B cell (primary cell): ENCODE measurements at regions not wholly inside any gene's neighbourhood (a gene's known extent, or its start where the extent isn't known, plus 50 kb on each side); places are given as distances from the start of the nearest gene placed in this dataset.
A peak's percentile ranks its signal among the peaks of the same experiment; 100 is the strongest.

ENCODE experiments used
- ATAC-seq: fragments of 200-7000 bp; cut with Tn5 transposase; one replicate; pipeline ENCODE4 v1.10.0; 2021; ENCODE audit warnings: low read depth, mild to moderate bottlenecking, moderate number of reproducible peaks, moderate library complexity
- CTCF ChIA-PET: fragments of 350-600 bp; sonication (Branson Sonifier 250); formaldehyde crosslinking; loops from one replicate; lab custom pipeline; 2021; ENCODE audit warnings: antibody characterized with exemption, inconsistent platforms; lab: Charles Lee
- POLR2A ChIA-PET: fragments of 350-600 bp; sonication (Branson Sonifier 250); formaldehyde crosslinking; loops from one replicate; lab custom pipeline; 2021; ENCODE audit warnings: antibody characterized with exemption; lab: Charles Lee
- DNase-seq: peaks from one replicate; pipeline ENCODE4 v3.0.0; 2013
- H2AFZ ChIP-seq: 2 replicates; pipeline ENCODE4 v1.6.1; 2012; ENCODE audit warnings: mild to moderate bottlenecking, low read depth, low read length; ENCODE audit not compliant: insufficient read depth, poor library complexity, severe bottlenecking
- H3K27ac ChIP-seq, 2 donors: 1 replicate in 1 of 2; 2 replicates in 1 of 2; pipeline ENCODE4 v1.5.1; 2012 to 2013; ENCODE audit warnings: low read length in 2 of 2, mild to moderate bottlenecking in 2 of 2, moderate library complexity in 1 of 2
- H3K27me3 ChIP-seq, 4 experiments: fragments of 200-600 bp in 1 of 4; sonication (generic) in 1 of 4; replicated peaks in 1 of 4; 1 replicate in 2 of 4; 2 replicates in 2 of 4; pipeline versions ENCODE4 v1.6.1 to v1.7.0; 2013 to 2016; ENCODE audit warnings: low read length in 3 of 4, mild to moderate bottlenecking in 2 of 4, mixed read lengths in 1 of 4, moderate library complexity in 1 of 4; ENCODE audit not compliant: insufficient read depth in 4 of 4, control insufficient read depth in 3 of 4; ENCODE audit errors: control extremely low read depth in 1 of 4
- H3K36me3 ChIP-seq, 2 experiments: replicated peaks in 1 of 2; 1 replicate in 1 of 2; 2 replicates in 1 of 2; pipeline versions ENCODE4 v1.6.1 to v1.7.1; 2013; ENCODE audit warnings: low read length in 1 of 2; ENCODE audit not compliant: insufficient read depth in 2 of 2, control insufficient read depth in 1 of 2; ENCODE audit errors: control extremely low read depth in 1 of 2, extremely low read depth in 1 of 2
- H3K4me1 ChIP-seq, 2 donors: fragments of 200-600 bp in 1 of 2; sonication (generic) in 1 of 2; 1 replicate in 1 of 2; 2 replicates in 1 of 2; pipeline versions ENCODE4 v1.5.1 to v1.6.1; 2013 to 2017; ENCODE audit warnings: low read length in 2 of 2; ENCODE audit not compliant: control insufficient read depth in 2 of 2, insufficient read depth in 2 of 2
- H3K4me2 ChIP-seq: replicated peaks from 2 replicates; pipeline ENCODE3; 2012; ENCODE audit warnings: mild to moderate bottlenecking, low read depth, low read length; ENCODE audit not compliant: poor library complexity, severe bottlenecking
- H3K4me3 ChIP-seq, 5 experiments: fragments of 200-600 bp in 1 of 5; sonication (generic) in 1 of 5; 1 replicate in 3 of 5; 2 replicates in 2 of 5; pipeline versions ENCODE4 v1.5.1 to v1.7.0; 2011 to 2016; ENCODE audit warnings: low read length in 4 of 5, mild to moderate bottlenecking in 4 of 5, low read depth in 2 of 5, control low read depth in 1 of 5, moderate library complexity in 1 of 5; ENCODE audit not compliant: insufficient read depth in 1 of 5; ENCODE audit errors: control extremely low read depth in 1 of 5, extremely low read depth in 1 of 5
- H3K79me2 ChIP-seq: fragments of 200-600 bp; sonication (generic); one replicate; pipeline ENCODE4 v1.6.0; 2016; ENCODE audit warnings: low read length; ENCODE audit not compliant: control insufficient read depth, insufficient read depth
- H3K9ac ChIP-seq: fragments of 200-600 bp; sonication (generic); 2 replicates; pipeline ENCODE4 v1.6.1; 2017; ENCODE audit warnings: mild to moderate bottlenecking, low read length, moderate library complexity
- H3K9me3 ChIP-seq, 3 donors: one replicate each; pipeline versions ENCODE4 v1.6.1 to v1.7.1; 2013; ENCODE audit warnings: low read length in 2 of 3; ENCODE audit not compliant: control insufficient read depth in 2 of 3, insufficient read depth in 1 of 3; ENCODE audit errors: control extremely low read depth in 1 of 3
- H4K20me1 ChIP-seq: 2 replicates; pipeline ENCODE4 v1.6.0; 2012; ENCODE audit warnings: mild to moderate bottlenecking, low read length; ENCODE audit not compliant: insufficient read depth, control insufficient read depth, poor library complexity, severe bottlenecking
- H3K27ac Mint-ChIP-seq: one replicate; pipeline ENCODE4 v1.8.0; 2021; ENCODE audit warnings: mixed read lengths
- H3K27me3 Mint-ChIP-seq: one replicate; pipeline ENCODE4 v1.8.0; 2021; ENCODE audit warnings: mixed read lengths
- H3K4me1 Mint-ChIP-seq: one replicate; pipeline ENCODE4 v1.8.0; 2021; ENCODE audit warnings: mixed read lengths
- H3K4me3 Mint-ChIP-seq: one replicate; pipeline ENCODE4 v1.8.0; 2021; ENCODE audit warnings: mixed read lengths
- H3K9me3 Mint-ChIP-seq: one replicate; pipeline ENCODE4 v1.8.0; 2022; ENCODE audit warnings: mixed read lengths; ENCODE audit not compliant: insufficient read depth
- CTCF ChIP-seq: fragments of 200-600 bp; IDR thresholded peaks from one replicate; pipeline ENCODE4 v1.8.0; 2022; ENCODE audit warnings: antibody characterized with exemption, mild to moderate bottlenecking
- EZH2 ChIP-seq: IDR thresholded peaks from 2 replicates; pipeline ENCODE4 v1.6.1; 2012; ENCODE audit warnings: borderline replicate concordance, low read depth, mild to moderate bottlenecking, moderate library complexity, low read length; ENCODE audit not compliant: insufficient read depth, poor library complexity, severe bottlenecking
- WGBS: methylation state at CpG from one replicate; pipeline ENCODE4 v1.1.5; 2013; ENCODE audit warnings: missing lambda C conversion rate; ENCODE audit not compliant: insufficient coverage; 5-methylcytosine and 5-hydroxymethylcytosine counted together
- intact Hi-C: fragments of 100-400 bp; cut with micrococcal nuclease; formaldehyde crosslinking; loops from one replicate; pipeline ENCODE4 v1.10.0; 2022

GRCh38 chr13:27704681-27705080 is 83.0 kb downstream of the POLR1D start:
- H3K27ac ChIP-seq = no peak overlapping the region
- no peaks in the 10 kb centered on the region for H4K20me1 ChIP-seq
- no CpG with 5 or more reads among the region's 2 CpGs for WGBS
- H2AFZ ChIP-seq = no peak overlapping the region
- no peak overlapping the region for H3K4me3 ChIP-seq
- H3K4me1 Mint-ChIP-seq = peaks cover 2% of the 10 kb centered on the region
- H3K27me3 Mint-ChIP-seq = peaks cover 35% of the 10 kb centered on the region
- POLR2A ChIA-PET = no interaction called here
- no peaks in the 10 kb centered on the region for H3K4me1 ChIP-seq
- no peak overlapping the region for H3K27ac Mint-ChIP-seq
- no peaks in the 10 kb centered on the region for H3K36me3 ChIP-seq
- peaks cover 13% of the 10 kb centered on the region for H3K9me3 Mint-ChIP-seq
- no peak overlapping the region for H3K4me3 Mint-ChIP-seq
- DNase-seq (peak; percentile 12), ATAC-seq (no peak)
- TF ChIP-seq CTCF (no peak), EZH2 (no peak)
- no peak overlapping the region for H3K9ac ChIP-seq
- intact Hi-C loops = no loop called here
- H3K4me2 ChIP-seq = no peak overlapping the region
- H3K27me3 ChIP-seq = peaks cover 0 to 8% (median 5%) of the 10 kb centered on the region in 4 experiments
- no peaks in the 10 kb centered on the region for H3K79me2 ChIP-seq
- H3K9me3 ChIP-seq = peaks cover 5 to 11% (median 6%) of the 10 kb centered on the region in 3 donors
- CTCF ChIA-PET = no interaction called here

GRCh38 chr13:27708325-27708724 is 84.0 kb upstream of the GSX1 start:
- H3K27ac Mint-ChIP-seq = no peak overlapping the region
- H3K27me3 ChIP-seq = peaks cover 0 to 8% (median 4%) of the 10 kb centered on the region in 4 experiments
- ChIA-PET CTCF (no interaction called here), POLR2A (no interaction called here)
- intact Hi-C loops = no loop called here
- H3K4me1 ChIP-seq = no peaks in the 10 kb centered on the region
- H3K27me3 Mint-ChIP-seq = peaks cover 32% of the 10 kb centered on the region
- H3K9me3 Mint-ChIP-seq = peaks cover 8% of the 10 kb centered on the region
- no peak overlapping the region for H3K4me3 ChIP-seq
- H3K9ac ChIP-seq = no peak overlapping the region
- H3K27ac ChIP-seq = no peak overlapping the region
- no peak overlapping the region for H3K4me2 ChIP-seq
- H3K79me2 ChIP-seq = no peaks in the 10 kb centered on the region
- H2AFZ ChIP-seq = no peak overlapping the region
- no peaks in the 10 kb centered on the region for H4K20me1 ChIP-seq
- no peaks in the 10 kb centered on the region for H3K36me3 ChIP-seq
- H3K9me3 ChIP-seq = peaks cover 0 to 6% (median 1%) of the 10 kb centered on the region in 3 donors
- no peak overlapping the region for H3K4me3 Mint-ChIP-seq
- 95% methylated on average over 9 of the region's 9 CpGs for WGBS
- ATAC-seq = no peak
- peaks cover 2% of the 10 kb centered on the region for H3K4me1 Mint-ChIP-seq
- no peak for TF ChIP-seq CTCF
- no peak for TF ChIP-seq EZH2
- DNase-seq = no peak
